SK-N-SH treated with all-trans-retinoic acid at 6 μM for 48 hours (cell line): ENCODE measurements at regions not wholly inside any gene's neighbourhood (a gene's known extent, or its start where the extent isn't known, plus 50 kb on each side); places are given as distances from the start of the nearest gene placed in this dataset.

Experiments used
- ATAC-seq: fragments of 200-7000 bp; cut with Tn5 transposase; 3 replicates; pipeline ENCODE4 v1.9.1; 2020; ENCODE audit warnings: mild to moderate bottlenecking, moderate library complexity
- ARNTL ChIP-seq: fragments of 450-650 bp; formaldehyde crosslinking; IDR thresholded peaks from 2 replicates; pipeline ENCODE4 v1.5.0; 2020; ENCODE audit warnings: low read depth, mild to moderate bottlenecking, moderate library complexity, borderline replicate concordance
- CREB5 ChIP-seq: fragments of 250-450 bp; sonication (Bioruptor Pico); IDR thresholded peaks from 2 replicates; pipeline ENCODE4 v1.5.1; 2020; ENCODE audit warnings: low read depth, mild to moderate bottlenecking, moderate library complexity
- CSDC2 ChIP-seq: fragments of 250-450 bp; sonication (Bioruptor Pico); IDR thresholded peaks from 2 replicates; pipeline ENCODE4 v1.5.0; 2020; ENCODE audit warnings: mild to moderate bottlenecking, moderate library complexity
- CSRNP3 ChIP-seq: fragments of 250-450 bp; sonication (Bioruptor Pico); IDR thresholded peaks from 2 replicates; pipeline ENCODE4 v1.5.1; 2021; ENCODE audit warnings: mild to moderate bottlenecking, moderate library complexity
- ESRRG ChIP-seq: fragments of 250-450 bp; sonication (Bioruptor Pico); IDR thresholded peaks from 2 replicates; pipeline ENCODE4 v1.6.1; 2021; ENCODE audit warnings: mild to moderate bottlenecking
- GLIS3 ChIP-seq: fragments of 250-450 bp; sonication (Bioruptor Pico); IDR thresholded peaks from 2 replicates; pipeline ENCODE4 v1.5.0; 2020; ENCODE audit warnings: mild to moderate bottlenecking, moderate library complexity
- ISL1 ChIP-seq: fragments of 250-450 bp; sonication (Bioruptor Pico); IDR thresholded peaks from 2 replicates; pipeline ENCODE4 v2.1.2; 2022; ENCODE audit warnings: mild to moderate bottlenecking, moderate library complexity
- OSR1 ChIP-seq: fragments of 250-450 bp; sonication (Bioruptor Pico); IDR thresholded peaks from 2 replicates; pipeline ENCODE4 v1.8.0; 2022; ENCODE audit warnings: moderate library complexity, mild to moderate bottlenecking, inconsistent platforms
- PATZ1 ChIP-seq: fragments of 250-450 bp; sonication (Bioruptor Pico); IDR thresholded peaks from 2 replicates; pipeline ENCODE4 v1.8.0; 2020; ENCODE audit warnings: mild to moderate bottlenecking, moderate library complexity, borderline replicate concordance
- POU6F1 ChIP-seq: fragments of 250-450 bp; sonication (Bioruptor Pico); IDR thresholded peaks from 2 replicates; pipeline ENCODE4 v1.8.0; 2021; ENCODE audit warnings: low read depth, mild to moderate bottlenecking, moderate library complexity, borderline replicate concordance
- TCF4 ChIP-seq: fragments of 250-450 bp; sonication (Bioruptor Pico); IDR thresholded peaks from 2 replicates; pipeline ENCODE4 v1.8.0; 2021; ENCODE audit warnings: mild to moderate bottlenecking, moderate library complexity, borderline replicate concordance
- TOX ChIP-seq: fragments of 250-450 bp; sonication (Bioruptor Pico); IDR thresholded peaks from 2 replicates; pipeline ENCODE4 v1.8.0; 2021; ENCODE audit warnings: mild to moderate bottlenecking, moderate library complexity, borderline replicate concordance
- TSHZ2 ChIP-seq: fragments of 250-450 bp; sonication (Bioruptor Pico); IDR thresholded peaks from 2 replicates; pipeline ENCODE4 v1.5.0; 2020; ENCODE audit warnings: mild to moderate bottlenecking, moderate library complexity
- ZFP3 ChIP-seq: fragments of 250-450 bp; sonication (Bioruptor Pico); IDR thresholded peaks from 2 replicates; pipeline ENCODE4 v1.5.0; 2020; ENCODE audit warnings: mild to moderate bottlenecking, moderate library complexity
- ZFP30 ChIP-seq: fragments of 450-650 bp; formaldehyde crosslinking; IDR thresholded peaks from 2 replicates; pipeline ENCODE4 v1.5.0; 2022; ENCODE audit warnings: mild to moderate bottlenecking, moderate library complexity
- ZNF565 ChIP-seq: fragments of 450-650 bp; formaldehyde crosslinking; conservative IDR thresholded peaks from 2 replicates; pipeline ENCODE4 v1.5.0; 2020; ENCODE audit warnings: low read depth, mild to moderate bottlenecking, moderate library complexity
- ZNF70 ChIP-seq: fragments of 450-650 bp; formaldehyde crosslinking; IDR thresholded peaks from 2 replicates; pipeline ENCODE4 v1.5.0; 2020; ENCODE audit warnings: mild to moderate bottlenecking, moderate library complexity
- ZNF8 ChIP-seq: fragments of 450-650 bp; formaldehyde crosslinking; IDR thresholded peaks from 2 replicates; pipeline ENCODE4 v1.5.0; 2020; ENCODE audit warnings: mild to moderate bottlenecking, moderate library complexity

- TF ChIP-seq ZNF70 (CRISPR knock-in tag) (no peak), POU6F1 (CRISPR knock-in tag) (no peak), ZFP30 (CRISPR knock-in tag) (no peak), ZNF565 (CRISPR knock-in tag) (no peak), PATZ1 (CRISPR knock-in tag) (no peak)
Observed at GRCh38 chr10:78473006-78473405, 439.3 kb downstream of the RPS24 start (continued).

- ATAC-seq: no peak
- TF ChIP-seq TCF4 (CRISPR knock-in tag) (peak; percentile 40; the same call in 1 of the 2 replicates), ESRRG (CRISPR knock-in tag) (no peak)
Observed at GRCh38 chr10:78474743-78475142, 441.1 kb downstream of the RPS24 start.

GRCh38 chr10:78475437-78475836 lies 441.8 kb downstream of the RPS24 start:
- TF ChIP-seq PATZ1 (CRISPR knock-in tag) (no peak), ZNF8 (CRISPR knock-in tag) (no peak), ZNF70 (CRISPR knock-in tag) (no peak), ARNTL (no peak), TCF4 (CRISPR knock-in tag) (no peak), ZFP3 (CRISPR knock-in tag) (no peak), CSRNP3 (CRISPR knock-in tag) (no peak), TOX (no peak), ZNF565 (CRISPR knock-in tag) (no peak), ZFP30 (CRISPR knock-in tag) (no peak), GLIS3 (no peak), ISL1 (CRISPR knock-in tag) (no peak), ESRRG (CRISPR knock-in tag) (no peak), TSHZ2 (CRISPR knock-in tag) (no peak), CREB5 (no peak), CSDC2 (CRISPR knock-in tag) (no peak), OSR1 (no peak)
- ATAC-seq: no peak
